Stimulated activated CD8-positive, alpha-beta memory T cell treated with anti-CD3 and anti-CD28 coated beads, Interleukin-4, amount 100 ng/mL, for 48 hours (primary cell): ENCODE measurements at regions not wholly inside any gene's neighbourhood (a gene's known extent, or its start where the extent isn't known, plus 50 kb on each side); places are given as distances from the start of the nearest gene placed in this dataset.
"Not testable (repeated sequence)": the region's sequence is repeated elsewhere in the genome, so short reads cannot be mapped to it uniquely, and the experiment has no call there.

ENCODE experiments used
- DNase-seq: peaks from one replicate; pipeline ENCODE4 v3.0.0-alpha.2; 2020

DNA sequence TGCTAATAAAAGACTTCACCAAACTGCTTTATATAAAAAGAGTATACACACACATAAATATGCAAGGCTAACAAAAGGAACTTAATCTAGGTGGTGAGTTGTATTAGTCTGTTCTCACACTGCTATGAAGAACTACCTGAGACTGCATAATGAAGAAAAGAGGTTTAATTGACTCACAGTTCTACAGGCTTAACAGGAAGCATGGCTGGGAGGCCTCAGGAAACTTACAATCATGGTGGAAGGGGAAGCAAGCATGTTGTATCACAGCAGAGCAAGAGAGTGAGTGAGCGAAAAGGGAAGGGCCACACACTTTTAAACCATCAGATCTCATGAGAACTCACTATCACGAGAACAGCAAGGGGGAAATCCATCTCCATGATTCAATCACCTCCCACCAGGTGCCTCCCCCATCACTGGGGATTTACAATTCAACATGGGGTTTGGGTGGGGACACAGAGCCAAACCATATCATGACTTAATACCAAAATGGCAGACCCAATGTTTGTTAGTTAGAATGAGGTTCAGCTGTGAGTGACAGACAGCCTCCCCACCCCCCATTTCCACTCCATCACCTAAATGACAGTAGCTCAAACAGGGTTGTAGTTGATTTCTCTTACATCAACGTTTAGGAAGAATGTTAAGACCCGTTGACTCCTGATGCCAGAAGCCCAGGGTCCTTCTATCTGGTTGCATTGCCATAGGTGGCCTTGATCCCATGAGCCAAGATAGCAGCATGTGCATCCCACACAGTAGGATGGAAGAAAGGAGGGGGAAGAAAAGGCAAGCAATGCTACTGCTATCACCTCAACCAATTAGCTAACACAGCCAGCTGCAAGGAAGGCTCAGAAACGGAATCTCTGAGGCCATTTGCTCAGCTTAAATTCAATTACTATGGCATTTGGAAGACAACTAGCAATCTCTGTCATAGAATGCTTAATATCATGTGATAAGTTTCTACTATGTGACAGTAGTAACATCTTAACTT lies 77.0 kb downstream of the CCDC71L start:
- no peak for DNase-seq

DNA sequence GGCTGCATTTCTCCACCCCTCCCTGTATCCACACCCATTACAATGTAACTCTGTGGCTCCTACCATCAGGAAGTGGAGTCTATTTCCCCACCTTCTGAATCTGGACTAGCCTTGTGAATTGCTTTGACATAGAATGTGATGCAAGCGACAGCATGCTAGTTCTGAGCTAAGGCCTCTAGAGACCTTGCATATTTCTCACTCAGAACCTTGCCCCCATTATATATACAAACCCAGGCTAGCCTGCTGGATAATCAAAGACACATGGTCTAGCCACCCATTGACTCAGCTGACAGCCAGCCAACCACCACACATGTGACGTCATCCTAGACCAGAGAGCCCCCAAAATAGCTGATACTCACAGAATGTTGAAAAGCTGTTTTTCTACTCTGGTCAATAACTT lies 77.9 kb downstream of the CCDC71L start:
- DNase-seq, result no peak

DNA sequence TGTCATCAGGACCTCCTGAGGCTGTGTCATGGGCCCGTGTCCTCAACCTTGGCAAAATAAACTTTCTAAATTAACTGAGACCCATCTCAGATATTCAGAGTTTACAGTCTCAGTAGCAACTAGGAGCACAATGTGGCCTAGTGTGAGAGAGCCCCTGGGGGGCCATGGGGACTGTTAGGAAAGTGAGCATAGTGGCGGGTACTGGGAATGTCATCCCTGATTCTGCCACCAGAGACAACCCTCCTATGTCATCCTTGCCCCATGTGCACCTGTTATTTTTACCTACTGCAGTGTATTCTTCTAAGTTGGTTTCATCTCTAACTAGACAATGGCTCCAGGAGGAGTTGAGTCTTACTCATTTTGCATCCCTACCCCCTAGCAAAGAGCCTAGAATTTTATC lies 78.6 kb downstream of the CCDC71L start:
- no peak for DNase-seq

DNA sequence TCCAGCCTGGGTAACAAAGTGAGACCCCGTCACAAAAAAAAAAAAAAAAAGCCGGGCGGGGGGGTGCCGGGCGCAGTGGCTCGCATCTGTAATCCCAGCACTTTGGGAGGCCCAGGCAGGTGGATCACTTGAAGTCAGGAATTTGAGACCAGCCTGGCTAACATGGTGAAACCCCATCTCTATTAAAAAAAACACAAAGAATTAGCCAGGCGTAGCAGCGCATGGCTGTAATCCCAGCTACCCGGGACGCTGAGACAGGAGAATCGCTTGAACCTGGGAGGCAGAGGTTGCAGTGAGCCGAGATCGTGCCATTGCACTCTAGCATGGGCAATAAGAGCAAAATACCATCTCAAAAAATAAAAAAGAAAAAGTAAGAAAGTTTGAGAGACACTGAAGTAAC lies 81.9 kb downstream of the CCDC71L start:
- DNase-seq, result not testable (repeated sequence)

DNA sequence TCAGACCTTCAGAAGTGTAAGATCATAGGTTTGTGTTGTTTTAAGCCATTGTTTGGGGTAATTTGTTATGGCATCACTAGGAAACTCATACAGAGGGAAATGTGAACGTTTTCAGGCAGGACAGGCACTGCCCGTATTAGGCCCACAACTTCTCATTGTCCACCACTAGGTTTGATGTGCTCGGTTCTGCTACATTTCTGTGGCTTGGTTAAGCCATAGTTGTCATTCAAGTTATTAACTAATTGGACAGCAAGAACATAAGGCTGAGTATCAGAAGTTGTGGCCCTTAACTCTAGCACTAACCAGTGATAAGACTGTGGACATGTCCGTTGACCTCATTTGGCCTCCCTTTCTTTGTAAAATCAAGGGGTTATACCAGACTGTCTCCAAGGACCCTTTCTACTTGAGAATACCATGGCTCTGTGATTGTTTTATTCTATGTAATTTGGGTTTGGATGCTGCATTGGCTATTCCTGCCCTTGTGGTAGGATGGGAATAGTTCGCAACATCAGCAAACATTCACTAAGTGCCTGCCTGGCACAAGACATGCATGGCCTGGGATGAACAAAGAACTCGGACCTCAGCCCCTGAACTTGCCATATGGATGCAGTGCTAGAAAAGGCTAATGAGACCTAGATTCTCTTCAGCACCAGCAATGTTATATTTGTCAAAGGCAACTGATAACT lies 85.7 kb downstream of the CCDC71L start:
- DNase-seq, result no peak

DNA sequence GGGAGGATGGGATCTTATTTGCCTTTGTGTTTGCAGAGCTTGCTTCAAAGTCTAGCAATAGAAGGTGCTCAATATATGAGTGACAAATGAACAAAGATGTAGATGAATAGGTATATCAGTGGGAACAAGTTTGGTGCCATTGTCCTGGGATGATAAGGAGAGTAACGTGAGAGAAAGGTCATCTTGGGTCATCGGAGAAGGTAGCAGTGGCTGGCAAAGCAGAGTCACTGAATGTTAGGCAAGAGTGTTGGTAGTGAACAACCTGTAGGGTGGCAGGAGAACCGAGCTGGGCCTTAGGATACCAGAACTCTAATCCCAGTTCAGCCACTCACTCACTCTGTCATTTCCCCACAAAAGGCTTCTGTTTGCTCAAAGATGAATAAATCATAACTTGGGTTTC lies 87.2 kb downstream of the CCDC71L start:
- DNase-seq, result no peak

DNA sequence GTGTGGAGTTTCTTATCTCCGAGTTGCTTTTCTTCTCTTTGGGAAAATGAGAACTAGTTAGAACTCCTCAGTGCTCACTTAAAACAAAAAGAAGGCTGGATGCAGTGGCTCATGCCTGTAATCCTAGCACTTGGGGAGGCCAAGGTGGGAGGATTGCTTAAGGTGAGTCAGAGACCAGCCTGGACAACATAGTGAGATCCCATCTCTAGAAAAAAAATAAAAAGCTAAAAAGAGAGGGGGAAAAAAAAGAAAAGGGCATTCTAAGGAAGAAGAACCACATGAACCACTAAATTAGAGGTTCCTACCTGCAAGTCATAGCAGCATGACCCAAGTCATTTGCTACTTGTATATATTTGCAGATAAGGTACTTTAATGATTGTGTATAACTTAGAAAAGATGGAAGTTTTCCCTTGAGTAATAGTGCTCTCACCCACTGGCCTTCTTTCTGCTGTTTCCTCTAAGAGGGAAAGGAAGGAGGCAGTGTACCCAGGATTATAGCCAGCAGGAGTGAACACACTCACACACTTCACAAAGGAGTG lies 87.8 kb downstream of the CCDC71L start:
- no peak for DNase-seq

DNA sequence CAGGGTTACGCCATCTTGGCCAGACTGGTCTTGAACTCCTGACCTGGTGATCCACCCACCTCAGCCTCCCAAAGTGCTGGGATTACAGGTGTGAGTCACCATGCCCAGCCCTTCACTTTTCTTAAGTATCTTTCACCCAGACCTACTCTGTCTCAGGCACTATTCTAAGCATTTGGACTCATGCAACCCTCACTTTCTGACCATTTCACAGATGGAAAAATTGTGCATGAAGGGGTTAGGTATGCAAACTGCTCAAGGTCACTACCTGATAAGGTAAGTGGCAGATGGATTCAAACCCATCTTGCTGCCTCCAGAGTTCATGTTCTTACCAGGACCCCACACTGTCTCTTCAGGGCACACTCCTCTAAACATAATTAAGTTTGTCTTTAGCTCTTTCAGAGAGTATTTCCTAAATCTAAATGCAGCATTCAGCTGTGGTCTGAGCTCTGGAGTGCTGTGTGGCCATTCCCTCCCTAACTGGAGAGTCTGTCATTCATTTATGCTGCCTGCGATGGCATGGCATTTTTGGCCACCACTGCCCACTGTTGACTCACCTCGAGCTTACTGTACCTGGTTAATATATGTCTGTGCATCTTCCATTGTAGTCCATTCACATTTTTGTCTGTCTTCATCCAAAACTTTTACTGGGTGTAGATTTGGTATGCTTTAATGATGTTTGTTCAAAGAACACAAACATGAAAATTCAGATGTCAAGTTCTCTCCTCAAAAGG lies 88.4 kb downstream of the CCDC71L start:
- no peak for DNase-seq

DNA sequence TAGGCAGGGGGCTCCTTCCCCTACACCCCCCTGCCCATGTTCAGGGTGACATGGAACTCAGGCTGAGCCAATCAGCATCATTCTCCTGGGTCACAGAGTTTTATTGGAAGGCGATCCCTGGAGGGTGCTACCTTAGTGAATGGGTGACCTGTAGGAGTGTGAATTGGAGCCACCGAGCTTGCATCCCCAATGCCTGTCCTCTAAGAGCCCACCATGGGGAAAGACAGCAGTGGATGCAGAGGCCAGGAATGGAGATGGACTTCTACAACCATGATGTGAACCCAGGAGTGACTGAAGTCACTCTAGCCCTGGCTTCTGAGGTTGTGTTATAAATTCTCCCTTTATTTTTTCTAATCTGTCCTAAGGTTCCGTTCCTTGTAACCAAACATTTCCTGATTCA lies 89.4 kb downstream of the CCDC71L start:
- DNase-seq, result no peak

DNA sequence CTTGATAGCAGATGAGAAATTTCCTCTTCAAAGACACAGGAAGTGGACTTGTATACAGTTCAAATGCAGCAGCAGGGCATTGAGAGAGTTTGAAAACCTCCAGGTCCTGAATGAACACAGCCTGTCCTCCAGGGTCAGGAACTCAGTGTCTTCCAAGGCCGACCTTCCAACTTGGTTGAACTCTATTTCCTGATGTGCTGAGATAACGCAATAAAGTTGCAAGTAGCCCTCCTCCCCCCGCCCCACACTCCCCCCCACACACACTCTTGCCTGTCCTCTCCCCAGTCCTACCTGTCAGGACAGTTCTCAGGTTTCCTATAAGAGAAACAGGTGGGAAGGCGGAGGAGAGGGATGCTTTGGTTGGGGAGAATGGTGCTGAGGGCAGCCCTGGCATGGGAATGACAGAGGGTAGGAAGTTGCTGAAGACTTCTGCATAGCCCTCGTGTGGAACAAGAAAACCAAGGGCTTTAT lies 90.0 kb downstream of the CCDC71L start:
- DNase-seq, result no peak

DNA sequence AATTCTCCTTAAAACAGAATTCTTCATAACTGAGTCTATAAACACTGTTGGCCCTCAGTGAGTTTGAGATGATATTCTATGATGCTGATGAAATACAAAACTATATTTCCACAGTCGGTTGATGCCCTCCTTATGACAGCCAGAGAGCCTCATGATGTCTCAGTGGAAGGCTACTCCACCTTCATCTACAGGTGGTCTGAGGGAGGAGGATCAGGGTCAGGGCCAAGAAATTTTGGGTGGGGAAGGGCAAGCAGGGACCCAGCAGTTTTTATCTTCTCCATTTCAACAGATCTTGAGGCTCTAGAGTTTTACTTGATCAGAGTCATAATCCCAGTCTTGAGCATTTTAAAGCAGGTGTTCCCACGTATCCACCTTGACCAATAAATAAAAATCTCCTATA lies 90.8 kb downstream of the CCDC71L start:
- DNase-seq, result no peak

DNA sequence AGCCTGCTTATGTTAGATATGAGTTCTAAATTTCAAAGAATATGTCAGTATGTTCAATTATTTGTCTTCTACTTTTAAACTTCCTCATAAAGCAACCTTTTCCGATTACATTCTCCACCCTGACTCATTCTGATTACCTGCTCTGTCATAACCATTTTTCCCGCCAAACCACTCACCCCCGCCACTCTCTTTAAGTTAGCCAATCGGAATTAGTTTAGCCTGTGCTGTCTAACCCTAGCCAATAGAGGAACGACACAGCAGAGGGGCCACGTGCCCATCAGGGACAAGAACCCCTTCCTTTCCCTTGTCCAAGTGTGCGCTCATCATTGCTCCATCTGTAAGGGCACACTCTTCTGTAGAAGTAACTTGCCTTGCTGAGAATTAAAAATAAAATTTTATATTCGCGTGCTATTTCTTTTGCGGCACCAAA lies 91.4 kb downstream of the CCDC71L start:
- no peak for DNase-seq

DNA sequence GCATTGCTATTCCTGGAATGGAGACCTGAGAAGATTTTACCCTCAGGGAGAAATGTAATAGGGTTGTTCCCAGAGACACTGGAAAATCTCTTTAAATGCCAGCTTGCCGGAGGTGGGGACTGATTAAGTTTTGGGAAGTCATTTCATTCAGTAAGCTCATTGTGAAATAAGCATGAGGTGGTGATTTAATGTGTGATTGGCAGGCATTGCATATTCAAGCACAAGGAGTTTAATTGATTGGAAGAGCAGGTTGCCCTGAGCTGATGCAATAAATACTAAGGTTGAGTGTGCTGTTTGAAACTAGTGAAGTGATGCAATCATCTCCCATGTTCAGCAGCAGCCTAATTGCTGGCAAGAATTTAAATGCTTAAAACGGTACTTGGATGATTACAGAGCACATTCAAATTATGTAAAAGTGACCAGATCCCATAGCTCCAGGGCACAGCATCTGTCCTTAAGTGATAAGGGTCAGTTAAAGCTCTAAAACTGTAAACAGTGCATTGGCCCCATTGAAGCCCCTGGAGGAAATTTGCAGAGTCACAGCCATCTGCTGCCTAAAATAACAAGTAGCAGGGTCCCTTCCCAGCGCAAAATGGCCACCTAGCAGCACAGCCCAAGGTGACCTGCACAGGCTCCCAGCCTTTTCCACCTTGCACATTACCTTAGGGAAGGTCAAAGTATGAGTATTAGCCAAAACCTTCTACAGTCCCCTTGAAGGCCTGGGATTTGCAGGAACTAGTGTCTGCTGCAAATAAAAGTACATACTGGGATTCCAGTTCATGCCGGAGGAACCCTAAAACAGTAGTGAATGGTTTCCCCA lies 92.1 kb downstream of the CCDC71L start:
- DNase-seq, result no peak

DNA sequence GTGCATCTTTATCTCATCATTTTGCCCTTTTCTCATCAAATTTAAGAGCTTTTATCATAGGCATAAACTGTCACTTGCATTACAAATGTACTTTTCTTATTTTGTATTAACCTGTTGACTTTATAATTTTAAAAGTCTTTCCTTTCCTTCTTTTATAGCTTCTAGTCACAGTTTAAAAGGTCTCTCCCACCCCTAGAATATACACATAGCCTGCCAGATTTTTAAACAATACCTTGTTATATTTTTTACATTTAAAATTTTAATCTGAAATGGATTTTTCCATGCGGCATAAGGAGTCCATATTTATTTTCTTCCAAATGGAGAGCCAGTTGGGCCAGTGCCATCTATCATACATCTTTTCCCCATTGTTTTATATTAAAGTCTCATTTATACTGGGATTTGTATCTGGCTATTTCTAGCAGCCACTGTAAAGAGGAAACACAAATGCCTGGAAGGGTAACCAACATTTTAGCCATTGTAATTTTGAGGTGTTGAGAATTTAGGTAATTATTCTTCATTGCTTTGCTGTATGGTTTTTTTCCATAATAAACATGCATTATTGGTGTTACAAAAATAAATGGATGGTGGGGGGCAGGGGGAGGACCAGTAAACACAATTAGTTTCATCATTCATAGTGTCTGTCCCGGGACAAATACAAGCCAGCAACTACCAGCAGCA lies 92.8 kb downstream of the CCDC71L start:
- DNase-seq, result no peak

DNA sequence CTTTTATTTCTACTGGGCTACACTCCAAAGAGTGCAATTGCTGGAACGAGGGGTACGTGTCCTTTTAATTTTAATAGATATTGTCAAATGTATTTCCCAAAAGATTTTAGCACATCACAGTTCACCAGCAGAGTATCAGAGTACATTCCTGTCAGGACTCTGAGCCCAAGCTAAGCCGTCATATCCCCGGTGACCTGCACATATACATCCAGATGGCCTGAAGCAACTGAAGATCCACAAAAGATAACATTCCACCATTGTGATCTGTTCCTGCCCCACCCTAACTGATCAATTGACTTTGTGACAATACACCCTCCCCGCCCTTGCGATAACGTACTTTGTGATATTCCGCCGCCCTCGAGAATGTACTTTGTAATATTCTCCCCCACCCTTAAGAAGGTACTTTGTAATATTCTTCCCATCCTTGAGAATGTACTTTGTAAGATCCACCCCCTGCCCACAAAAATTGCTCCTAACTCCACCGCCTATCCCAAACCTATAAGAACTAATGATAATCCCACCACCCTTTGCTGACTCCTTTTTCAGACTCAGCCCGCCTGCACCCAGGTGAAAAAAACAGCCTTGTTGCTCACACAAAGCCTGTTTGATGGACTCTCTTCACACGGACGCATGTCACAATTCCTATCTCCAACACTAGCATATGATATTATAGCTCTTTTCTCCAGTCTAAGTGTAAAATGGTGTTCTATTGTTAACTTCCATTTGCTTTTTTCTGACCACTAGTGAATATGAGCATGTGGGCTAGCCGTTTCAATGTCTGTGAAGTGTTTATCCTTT lies 93.6 kb downstream of the CCDC71L start:
- DNase-seq, result not testable (repeated sequence)

DNA sequence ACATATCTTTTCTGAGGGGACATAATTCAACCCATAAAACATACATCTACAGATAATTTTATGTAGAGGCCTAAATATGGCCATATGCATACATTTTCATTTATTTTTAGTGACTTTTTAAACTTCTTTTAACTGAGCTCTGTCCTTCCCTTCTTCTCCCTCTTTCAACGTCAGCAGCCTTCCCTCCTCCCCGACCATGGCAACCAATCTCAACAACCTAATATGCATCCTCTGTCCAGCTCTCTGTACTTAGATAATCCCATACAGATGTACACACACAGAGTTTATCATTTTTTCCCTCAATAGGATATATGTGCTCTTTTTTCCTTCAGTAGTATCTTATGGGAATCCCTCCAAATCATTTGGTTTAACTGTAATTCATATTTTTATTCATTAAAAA lies 94.3 kb downstream of the CCDC71L start:
- no peak for DNase-seq

DNA sequence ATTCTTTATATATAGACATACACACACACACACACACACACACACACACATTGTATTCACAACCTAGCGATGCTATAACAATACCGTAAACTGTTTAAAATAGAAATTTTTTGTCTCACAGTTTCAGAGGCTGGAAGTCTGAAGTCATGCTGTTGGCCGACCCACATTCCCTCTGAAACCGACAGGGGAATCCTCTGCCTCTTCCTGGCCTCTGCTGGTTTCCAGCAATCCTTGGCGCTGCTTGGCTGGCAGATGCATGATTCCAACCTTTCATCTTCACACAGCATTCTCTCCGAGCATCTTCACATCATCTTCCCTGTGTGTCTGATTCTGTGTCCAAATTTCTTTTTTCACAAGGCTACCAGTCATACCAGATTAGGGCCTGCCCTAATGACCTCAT lies 94.8 kb downstream of the CCDC71L start:
- DNase-seq, result no peak

DNA sequence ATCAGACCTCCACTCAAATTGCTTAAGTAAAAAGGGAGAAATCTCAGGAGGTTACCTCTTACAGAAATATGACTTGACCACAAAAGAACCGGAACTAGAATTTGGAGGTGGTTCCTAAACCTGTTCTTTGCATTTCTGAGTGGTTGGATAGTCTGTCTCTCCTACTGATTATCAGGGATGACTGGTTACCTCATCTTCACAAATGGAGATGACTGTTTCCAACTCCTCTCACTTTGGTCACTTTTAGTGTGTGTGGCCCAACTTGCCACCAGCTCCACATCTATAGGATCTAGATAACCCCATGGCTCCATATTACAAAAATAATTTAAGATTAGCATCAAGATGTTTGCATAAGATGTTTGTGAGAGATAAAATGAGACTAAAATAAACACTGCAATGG lies 95.5 kb downstream of the CCDC71L start:
- no peak for DNase-seq

DNA sequence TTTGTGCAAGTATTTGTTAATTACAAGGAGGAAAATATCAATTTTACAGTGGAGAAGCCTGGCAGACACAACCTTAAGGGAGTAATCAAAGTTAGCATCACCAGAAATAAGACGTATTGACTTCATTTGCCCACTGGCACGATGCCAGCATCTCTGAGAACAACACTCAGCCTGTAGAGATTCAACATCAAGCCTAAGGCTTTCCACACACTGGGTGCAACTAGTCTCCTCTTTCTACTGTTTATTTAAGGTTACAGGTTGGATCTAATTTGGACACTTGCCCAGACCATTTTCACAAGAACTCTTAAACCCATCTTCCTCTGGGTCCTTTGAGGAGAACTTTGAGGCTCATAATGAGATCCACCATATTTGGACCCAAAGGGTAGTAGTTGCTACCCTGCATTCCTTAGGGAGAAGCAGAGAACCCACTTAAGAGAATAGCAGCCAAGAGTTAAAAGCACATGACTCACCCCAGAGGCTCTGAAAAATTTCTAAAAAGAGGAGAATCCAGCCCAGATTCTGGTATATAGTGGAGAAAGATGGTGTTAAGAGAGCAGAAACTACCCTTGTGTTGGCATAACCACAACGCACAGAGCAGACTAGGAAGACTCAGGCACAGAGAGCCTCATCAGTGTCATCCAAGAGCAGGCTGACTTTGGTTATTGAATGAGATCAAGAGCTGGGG lies 97.3 kb downstream of the CCDC71L start:
- DNase-seq, result no peak
